Gastrocnemius medialis (tissue), 4 donors: ENCODE measurements at regions not wholly inside any gene's neighbourhood (a gene's known extent, or its start where the extent isn't known, plus 50 kb on each side); places are given as distances from the start of the nearest gene placed in this dataset.

Source experiments
- ATAC-seq, 2 donors: fragments of 150-250 bp; one replicate each; pipeline ENCODE4 v1.9.1; 2016
- DNase-seq, 2 donors: peaks; one replicate each; pipeline ENCODE4 v3.0.0-alpha.2; 2019
- H3K27ac ChIP-seq, 4 donors: fragments of 200-600 bp; sonication (generic); 1 replicate in 1 of 4; 2 replicates in 3 of 4; pipeline ENCODE4 v1.5.1; 2016 to 2018; ENCODE audit warnings: mild to moderate bottlenecking in 2 of 4, moderate library complexity in 1 of 4
- H3K27me3 ChIP-seq, 3 donors: fragments of 200-600 bp; sonication (generic) in 2 of 3; 1 replicate in 1 of 3; 2 replicates in 2 of 3; pipeline versions ENCODE4 v1.5.1 to v1.6.0; 2016 to 2019; ENCODE audit warnings: mild to moderate bottlenecking in 1 of 3, moderate library complexity in 1 of 3
- H3K36me3 ChIP-seq, 2 donors: fragments of 200-600 bp; sonication (generic) in 1 of 2; one replicate each; pipeline ENCODE4 v1.5.1; 2017 to 2018
- H3K4me1 ChIP-seq, 2 donors: fragments of 200-600 bp; sonication (generic) in 1 of 2; one replicate each; pipeline ENCODE4 v1.5.1; 2016 to 2017; ENCODE audit warnings: mild to moderate bottlenecking in 2 of 2
- H3K4me3 ChIP-seq, 4 donors: fragments of 200-600 bp; sonication (generic) in 3 of 4; 1 replicate in 1 of 4; 2 replicates in 3 of 4; pipeline ENCODE4 v1.5.1; 2016 to 2019; ENCODE audit warnings: mild to moderate bottlenecking in 2 of 4
- H3K9me3 ChIP-seq, 3 donors: fragments of 200-600 bp; sonication (generic) in 2 of 3; 1 replicate in 1 of 3; 2 replicates in 2 of 3; pipeline ENCODE4 v1.5.1; 2016 to 2019
- POLR2A ChIP-seq, 2 donors: fragments of 450-650 bp; IDR thresholded peaks; one replicate each; pipeline ENCODE4 v1.6.1; 2017; ENCODE audit warnings: antibody characterized with exemption in 2 of 2, mild to moderate bottlenecking in 2 of 2, moderate library complexity in 2 of 2
- in situ Hi-C, 4 donors: fragments of 200-750 bp; cut with MboI; loops; one replicate each; pipeline versions ENCODE4 v1.15.0 to v1.8.0; 2017; ENCODE audit warnings: low sequenced_read_pairs in 4 of 4
- intact Hi-C: fragments of 100-400 bp; cut with DNase I; formaldehyde crosslinking; loops from one replicate; pipeline ENCODE4 v1.15.1; 2023; ENCODE audit warnings: low total_unique reads
- TF ChIP-seq, protein P1 (sequence below), 5 experiments: fragments of 450-650 bp in 3 of 5; fragments of 200-600 bp in 2 of 5; sonication (generic) in 2 of 5; IDR thresholded peaks in 4 of 5; conservative IDR thresholded peaks in 1 of 5; 1 replicate in 4 of 5; 2 replicates in 1 of 5; pipeline ENCODE4 v1.5.1; 2016 to 2019; ENCODE audit warnings: antibody characterized with exemption in 5 of 5, mild to moderate bottlenecking in 3 of 5, moderate library complexity in 3 of 5

DNA sequence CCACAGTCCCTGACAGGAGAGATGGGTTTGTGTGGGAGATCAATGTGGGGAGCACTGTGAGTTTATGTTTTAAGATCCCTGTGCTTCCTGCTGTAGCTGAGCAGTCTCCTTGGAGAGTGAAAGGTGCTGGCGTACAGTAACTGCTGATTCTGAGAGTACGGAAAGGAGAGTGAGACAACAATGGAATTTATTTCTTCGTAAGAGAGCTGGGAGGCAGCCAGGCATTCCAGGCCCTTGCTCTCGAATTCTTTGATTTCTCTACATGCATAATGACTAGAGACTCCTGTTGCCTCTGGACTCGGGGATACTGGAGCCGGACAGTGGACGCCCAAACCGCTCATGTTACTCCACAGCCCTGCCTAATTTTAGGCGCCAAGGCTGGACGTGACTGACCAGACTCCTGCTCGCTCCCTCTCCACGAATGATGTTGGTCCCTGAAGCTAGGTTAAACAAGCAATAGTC lies 131.0 kb upstream of the PHACTR1 start:
- in situ Hi-C loops (loop anchor here in 1 of 4 donors (25.0 kb wide), 1 partner anchor 923 kb away; no protein-coding TSS in a partner anchor), intact Hi-C loops (no loop called here)
- TF ChIP-seq POLR2A (IDR thresholded peaks at IDR 0.05): no peak
- TF ChIP-seq, protein P1, sequence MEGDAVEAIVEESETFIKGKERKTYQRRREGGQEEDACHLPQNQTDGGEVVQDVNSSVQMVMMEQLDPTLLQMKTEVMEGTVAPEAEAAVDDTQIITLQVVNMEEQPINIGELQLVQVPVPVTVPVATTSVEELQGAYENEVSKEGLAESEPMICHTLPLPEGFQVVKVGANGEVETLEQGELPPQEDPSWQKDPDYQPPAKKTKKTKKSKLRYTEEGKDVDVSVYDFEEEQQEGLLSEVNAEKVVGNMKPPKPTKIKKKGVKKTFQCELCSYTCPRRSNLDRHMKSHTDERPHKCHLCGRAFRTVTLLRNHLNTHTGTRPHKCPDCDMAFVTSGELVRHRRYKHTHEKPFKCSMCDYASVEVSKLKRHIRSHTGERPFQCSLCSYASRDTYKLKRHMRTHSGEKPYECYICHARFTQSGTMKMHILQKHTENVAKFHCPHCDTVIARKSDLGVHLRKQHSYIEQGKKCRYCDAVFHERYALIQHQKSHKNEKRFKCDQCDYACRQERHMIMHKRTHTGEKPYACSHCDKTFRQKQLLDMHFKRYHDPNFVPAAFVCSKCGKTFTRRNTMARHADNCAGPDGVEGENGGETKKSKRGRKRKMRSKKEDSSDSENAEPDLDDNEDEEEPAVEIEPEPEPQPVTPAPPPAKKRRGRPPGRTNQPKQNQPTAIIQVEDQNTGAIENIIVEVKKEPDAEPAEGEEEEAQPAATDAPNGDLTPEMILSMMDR (IDR thresholded peaks at IDR 0.05 in 4 of 5, conservative IDR thresholded peaks at IDR 0.05 in 1 of 5): no peak
- H3K27me3 ChIP-seq: no peaks in the 10 kb centered on the region
- DNase-seq (no peak), ATAC-seq (peak in 1 of 2 donors; percentile 58)
- H3K4me3 ChIP-seq: no peak overlapping the region
- H3K4me1 ChIP-seq: no peaks in the 10 kb centered on the region
- peak overlapping the region; percentile 18 to 58 (median 41) for H3K27ac ChIP-seq
- H3K36me3 ChIP-seq: no peaks in the 10 kb centered on the region
- no peaks in the 10 kb centered on the region for H3K9me3 ChIP-seq

DNA sequence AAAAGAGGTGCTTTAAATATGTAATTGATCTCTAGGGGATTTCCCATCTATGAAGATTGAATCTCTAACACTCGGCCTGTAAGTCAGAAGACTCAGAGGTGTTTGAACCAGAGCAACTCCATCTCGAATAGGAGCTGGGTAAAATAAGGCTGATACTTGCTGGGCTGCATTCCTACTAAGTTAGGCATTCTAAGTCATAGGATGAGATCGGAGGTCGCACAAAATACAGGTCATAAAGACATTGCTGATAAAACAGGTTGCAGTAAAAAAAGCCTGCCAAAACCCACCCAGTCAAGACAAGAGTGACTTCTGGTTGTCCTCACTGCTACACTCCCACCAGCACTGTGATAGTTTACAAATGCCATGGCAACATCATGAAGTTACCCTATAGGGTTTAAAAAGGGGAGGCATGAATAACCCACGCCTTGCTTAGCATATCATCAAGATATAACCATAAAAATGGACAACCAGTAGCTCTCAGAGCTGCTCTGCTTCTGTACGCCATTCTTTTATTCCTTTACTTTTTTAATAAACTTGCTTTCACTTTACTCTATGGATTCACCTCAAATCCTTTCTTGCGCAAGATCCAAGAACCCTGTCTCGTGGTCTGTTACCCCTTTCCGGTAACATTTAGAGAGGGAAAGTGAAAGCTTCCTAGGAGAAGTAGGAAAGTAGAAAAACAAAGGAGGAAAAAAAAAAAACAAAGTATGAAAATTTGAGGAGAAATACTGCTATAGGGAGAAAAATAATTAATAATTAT lies 129.7 kb upstream of the PHACTR1 start:
- in situ Hi-C loops (loop anchor here in 1 of 4 donors (25.0 kb wide), 1 partner anchor 925 kb away; no protein-coding TSS in a partner anchor), intact Hi-C loops (no loop called here)
- Histone ChIP-seq H3K36me3 (no peaks in the 10 kb centered on the region), H3K4me1 (no peaks in the 10 kb centered on the region), H3K9me3 (no peaks in the 10 kb centered on the region), H3K4me3 (no peak overlapping the region), H3K27me3 (no peaks in the 10 kb centered on the region), H3K27ac (no peak overlapping the region)
- DNase-seq (no peak), ATAC-seq (no peak)
- TF ChIP-seq POLR2A (IDR thresholded peaks at IDR 0.05): no peak
- TF ChIP-seq, protein P1 (IDR thresholded peaks at IDR 0.05 in 4 of 5, conservative IDR thresholded peaks at IDR 0.05 in 1 of 5): no peak

DNA sequence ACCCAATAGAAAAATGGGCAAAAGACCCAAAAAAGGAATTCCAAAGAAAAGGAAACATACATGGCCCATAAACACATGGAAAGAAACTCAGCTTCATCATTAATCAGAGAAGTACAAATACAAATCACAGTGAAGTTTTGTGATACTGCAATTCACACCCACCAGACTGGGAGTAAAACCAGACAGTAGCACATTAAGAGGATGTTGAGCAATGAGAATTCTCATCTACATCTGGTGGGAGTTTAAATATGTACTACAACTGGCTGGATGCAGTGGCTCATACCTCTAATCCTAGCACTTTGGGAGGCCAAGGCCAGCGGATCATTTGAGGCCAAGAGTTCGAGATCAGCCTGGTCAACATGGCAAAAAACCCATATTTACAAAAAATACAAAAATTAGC lies 125.7 kb upstream of the PHACTR1 start:
- TF ChIP-seq, protein P1 (IDR thresholded peaks at IDR 0.05 in 4 of 5, conservative IDR thresholded peaks at IDR 0.05 in 1 of 5): no peak
- no peak for TF ChIP-seq POLR2A (IDR thresholded peaks at IDR 0.05)
- no peaks in the 10 kb centered on the region for H3K9me3 ChIP-seq
- in situ Hi-C loops (loop anchor here in 1 of 4 donors (25.0 kb wide), 1 partner anchor 929 kb away; no protein-coding TSS in a partner anchor), intact Hi-C loops (no loop called here)
- DNase-seq: no peak
- no peak for ATAC-seq
- no peaks in the 10 kb centered on the region for H3K4me1 ChIP-seq
- no peaks in the 10 kb centered on the region for H3K36me3 ChIP-seq
- no peaks in the 10 kb centered on the region for H3K27me3 ChIP-seq
- H3K4me3 ChIP-seq: no peak overlapping the region
- no peak overlapping the region for H3K27ac ChIP-seq

DNA sequence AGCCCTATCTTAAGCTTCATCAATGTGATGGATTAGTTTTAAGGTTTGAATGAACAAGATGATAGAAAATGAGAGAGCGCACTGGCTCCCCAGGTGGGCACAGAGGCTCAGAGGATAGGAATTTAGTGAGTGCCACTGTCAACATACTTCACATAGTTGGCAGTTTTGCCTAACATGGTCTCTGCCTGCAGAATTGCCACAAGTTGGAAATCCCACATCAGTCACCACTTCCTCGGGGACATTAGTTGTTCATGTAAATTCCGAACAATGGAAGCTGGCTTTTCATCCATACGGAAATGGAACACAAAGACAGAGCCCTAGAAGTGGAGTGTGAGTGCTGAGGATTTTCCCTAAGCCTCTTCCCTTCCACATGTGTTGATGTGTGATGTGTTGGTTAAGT lies 123.9 kb upstream of the PHACTR1 start:
- no peak for TF ChIP-seq POLR2A (IDR thresholded peaks at IDR 0.05)
- TF ChIP-seq, protein P1 (IDR thresholded peaks at IDR 0.05 in 4 of 5, conservative IDR thresholded peaks at IDR 0.05 in 1 of 5): no peak

More for the DNA sequence above, 123.9 kb upstream of the PHACTR1 start:
- Histone ChIP-seq H3K27me3 (no peaks in the 10 kb centered on the region), H3K9me3 (no peaks in the 10 kb centered on the region), H3K36me3 (no peaks in the 10 kb centered on the region), H3K4me3 (no peak overlapping the region), H3K27ac (no peak overlapping the region), H3K4me1 (no peaks in the 10 kb centered on the region)
- DNase-seq: no peak
- intact Hi-C loops (no loop called here), in situ Hi-C loops (loop anchor here in 1 of 4 donors (25.0 kb wide), 1 partner anchor 930 kb away; no protein-coding TSS in a partner anchor)
- ATAC-seq: no peak
